Endothelial cell of umbilical vein (primary cell): ENCODE measurements at regions not wholly inside any gene's neighbourhood (a gene's known extent, or its start where the extent isn't known, plus 50 kb on each side); places are given as distances from the start of the nearest gene placed in this dataset.
A peak's percentile ranks its signal among the peaks of the same experiment; 100 is the strongest.

Source experiments
- BruUV-seq: library from RNA; stranded (reverse); fragments of 400-500 nt; replicated peaks from 2 replicates; lab custom pipeline; 2021; lab: Mats Ljungman, UMichigan
- CTCF ChIA-PET: fragments of 300-600, 350-600 bp; sonication (Branson Sonifier 250); formaldehyde crosslinking; loops from one replicate; lab custom pipeline; 2021; ENCODE audit warnings: antibody characterized with exemption, inconsistent platforms; lab: Charles Lee
- POLR2A ChIA-PET: fragments of 300-600, 350-600 bp; sonication (Branson Sonifier 250); formaldehyde crosslinking; loops from one replicate; lab custom pipeline; 2021; ENCODE audit warnings: antibody characterized with exemption, inconsistent platforms; lab: Charles Lee
- DNase-seq: peaks from one replicate; pipeline ENCODE4 v3.0.0-alpha.2; 2011; ENCODE audit warnings: low read depth, low spot score
- FAIRE-seq: peaks from 2 replicates; lab custom pipeline; 2011; peaks lifted over from hg19 to GRCh38; lab: Jason Lieb, UNC
- H2AFZ ChIP-seq: 2 replicates; pipeline ENCODE4 v1.6.0; 2012; ENCODE audit warnings: low read depth, low read length, control low read depth, inconsistent platforms
- H3K27ac ChIP-seq: 2 replicates; pipeline ENCODE4 v1.5.1; 2011; ENCODE audit warnings: low read depth, mild to moderate bottlenecking, control low read depth, low read length, moderate library complexity; ENCODE audit not compliant: insufficient read depth
- H3K27me3 ChIP-seq, 2 experiments: 2 replicates each; pipeline versions ENCODE4 v1.6.0 to v1.6.1; 2011; ENCODE audit warnings: low read length in 2 of 2, mixed read lengths in 1 of 2; ENCODE audit not compliant: control insufficient read depth in 2 of 2, insufficient read depth in 2 of 2
- H3K36me3 ChIP-seq, 2 experiments: 2 replicates in 1 of 2; 3 replicates in 1 of 2; pipeline ENCODE4 v1.5.1; 2011; ENCODE audit warnings: low read length in 2 of 2, mild to moderate bottlenecking in 1 of 2, moderate library complexity in 1 of 2; ENCODE audit not compliant: control insufficient read depth in 2 of 2, insufficient read depth in 2 of 2; ENCODE audit errors: extremely low read depth in 1 of 2
- H3K4me1 ChIP-seq: 3 replicates; pipeline ENCODE4 v1.5.1; 2011; ENCODE audit warnings: mild to moderate bottlenecking, low read length; ENCODE audit not compliant: control insufficient read depth, insufficient read depth; ENCODE audit errors: extremely low read depth
- H3K4me2 ChIP-seq: 2 replicates; pipeline ENCODE4 v1.6.1; 2011; ENCODE audit warnings: low read length, control low read depth, mixed read lengths; ENCODE audit not compliant: insufficient read depth
- H3K4me3 ChIP-seq, 3 experiments: fragments of 200-600 bp in 1 of 3; sonication (generic), shearing (Covaris generic) in 1 of 3; replicated peaks in 1 of 3; 2 replicates each; pipeline ENCODE4 v1.5.1; 2011 to 2016; ENCODE audit warnings: control low read depth in 3 of 3, low read length in 3 of 3, mild to moderate bottlenecking in 2 of 3, inconsistent platforms in 1 of 3, low read depth in 1 of 3, moderate library complexity in 1 of 3; ENCODE audit not compliant: insufficient read depth in 1 of 3
- H3K79me2 ChIP-seq: 2 replicates; pipeline ENCODE4 v1.6.0; 2012; ENCODE audit warnings: low read length, inconsistent platforms; ENCODE audit not compliant: control insufficient read depth, insufficient read depth
- H3K9ac ChIP-seq: replicated peaks from 2 replicates; pipeline ENCODE3; 2011; ENCODE audit warnings: low read length, control low read depth; ENCODE audit not compliant: insufficient read depth; ENCODE audit errors: extremely low read depth
- H3K9me1 ChIP-seq: replicated peaks from 3 replicates; pipeline ENCODE4 v1.6.0; 2011; ENCODE audit warnings: mild to moderate bottlenecking, low read length; ENCODE audit not compliant: control insufficient read depth, insufficient read depth; ENCODE audit errors: extremely low read depth
- H3K9me3 ChIP-seq: replicated peaks from 2 replicates; pipeline ENCODE4 v1.5.1; 2012; ENCODE audit warnings: low read length, inconsistent platforms; ENCODE audit not compliant: control insufficient read depth, insufficient read depth
- H4K20me1 ChIP-seq: replicated peaks from 2 replicates; pipeline ENCODE3; 2011; ENCODE audit warnings: mild to moderate bottlenecking, low read length; ENCODE audit not compliant: control insufficient read depth, insufficient read depth; ENCODE audit errors: extremely low read depth
- EZH2 ChIP-seq: IDR thresholded peaks from 2 replicates; pipeline ENCODE4 v1.6.1; 2012; ENCODE audit warnings: borderline replicate concordance, low read depth, mild to moderate bottlenecking, moderate library complexity, low read length, inconsistent platforms; ENCODE audit not compliant: severe bottlenecking
- FOS ChIP-seq: IDR thresholded peaks from 2 replicates; pipeline ENCODE4 v1.6.1; 2011; ENCODE audit warnings: mild to moderate bottlenecking, low read length, moderate library complexity, borderline replicate concordance; ENCODE audit not compliant: insufficient read depth
- GATA2 ChIP-seq: IDR thresholded peaks from 2 replicates; pipeline ENCODE4 v1.7.0; 2011; ENCODE audit warnings: low read depth, mild to moderate bottlenecking, moderate library complexity, mixed read lengths, low read length; ENCODE audit not compliant: insufficient read length, insufficient read depth
- JUN ChIP-seq: IDR thresholded peaks from 2 replicates; pipeline ENCODE4 v1.6.1; 2011; ENCODE audit warnings: borderline replicate concordance, low read depth; ENCODE audit not compliant: insufficient read length, insufficient read depth
- MYC ChIP-seq: IDR thresholded peaks from one replicate; pipeline ENCODE4 v1.6.1; 2011; ENCODE audit warnings: mild to moderate bottlenecking, low read depth, low read length
- POLR2A ChIP-seq: IDR thresholded peaks from 2 replicates; pipeline ENCODE4 v1.6.1; 2012; ENCODE audit warnings: low read depth, mild to moderate bottlenecking, control low read depth, low read length
- POLR2AphosphoS5 ChIP-seq: IDR thresholded peaks from 2 replicates; pipeline ENCODE4 v1.6.1; 2012; ENCODE audit warnings: low read depth, mild to moderate bottlenecking, control low read depth, low read length, moderate library complexity; ENCODE audit not compliant: insufficient read depth
- dilution Hi-C: fragments of 300-500 bp; cut with MboI; formaldehyde crosslinking; loops from one replicate; pipeline ENCODE4 v1.15.0; 2019; ENCODE audit warnings: low sequenced_read_pairs; ENCODE audit not compliant: extremely low pct_ligation_motif_present
- intact Hi-C: fragments of 100-400 bp; cut with micrococcal nuclease; formaldehyde crosslinking; loops from one replicate; pipeline ENCODE4 v1.10.0; 2022
- TF ChIP-seq, protein P1 (sequence below), 2 donors: IDR thresholded peaks; 1 replicate in 1 of 2; 2 replicates in 1 of 2; pipeline ENCODE4 v1.5.1; 2011; ENCODE audit warnings: low read length in 2 of 2, mild to moderate bottlenecking in 2 of 2, moderate library complexity in 2 of 2, control low read depth in 1 of 2, inconsistent platforms in 1 of 2, low read depth in 1 of 2; ENCODE audit not compliant: insufficient read depth in 1 of 2; ENCODE audit errors: extremely low read depth in 1 of 2
- TF ChIP-seq, protein P2 (sequence below): IDR thresholded peaks from 2 replicates; pipeline ENCODE4 v1.6.1; 2011; ENCODE audit not compliant: insufficient read depth, insufficient read length

DNA sequence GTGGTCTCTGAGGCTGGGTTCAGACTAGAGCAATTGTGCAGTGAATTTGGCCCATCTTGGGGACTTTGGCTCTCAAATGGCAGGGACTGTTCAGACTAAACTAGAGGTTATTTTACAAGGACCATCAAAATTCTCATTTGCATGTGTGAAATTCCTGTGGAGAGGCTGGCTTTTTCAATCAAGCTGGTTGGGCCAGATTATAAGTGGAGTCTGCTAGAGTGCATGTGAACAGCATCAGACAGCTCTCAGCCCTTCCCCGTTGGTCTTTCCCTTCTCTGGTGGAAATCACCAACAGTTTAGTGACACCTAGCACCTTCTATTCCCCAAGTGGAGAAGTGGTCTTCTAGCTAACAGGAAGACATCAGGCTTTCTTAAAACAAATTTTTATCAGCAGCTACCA, 301.3 kb downstream of the CWC27 start:
- Histone ChIP-seq H3K27me3 (no peaks in the 10 kb centered on the region), H3K9ac (no peak overlapping the region), H2AFZ (no peak overlapping the region), H3K9me3 (no peaks in the 10 kb centered on the region), H4K20me1 (no peaks in the 10 kb centered on the region), H3K36me3 (no peaks in the 10 kb centered on the region), H3K4me2 (no peak overlapping the region), H3K4me3 (no peak overlapping the region), H3K79me2 (no peaks in the 10 kb centered on the region), H3K27ac (no peak overlapping the region), H3K4me1 (peaks cover 2% of the 10 kb centered on the region), H3K9me1 (no peaks in the 10 kb centered on the region)
- intact Hi-C loops, result no loop called here
- dilution Hi-C loops, result no loop called here
- BruUV-seq, result no TSS peak
- ChIA-PET CTCF (no interaction called here), POLR2A (no interaction called here)
- DNase-seq (no peak), FAIRE-seq (no peak)
- TF ChIP-seq FOS, result no peak

DNA sequence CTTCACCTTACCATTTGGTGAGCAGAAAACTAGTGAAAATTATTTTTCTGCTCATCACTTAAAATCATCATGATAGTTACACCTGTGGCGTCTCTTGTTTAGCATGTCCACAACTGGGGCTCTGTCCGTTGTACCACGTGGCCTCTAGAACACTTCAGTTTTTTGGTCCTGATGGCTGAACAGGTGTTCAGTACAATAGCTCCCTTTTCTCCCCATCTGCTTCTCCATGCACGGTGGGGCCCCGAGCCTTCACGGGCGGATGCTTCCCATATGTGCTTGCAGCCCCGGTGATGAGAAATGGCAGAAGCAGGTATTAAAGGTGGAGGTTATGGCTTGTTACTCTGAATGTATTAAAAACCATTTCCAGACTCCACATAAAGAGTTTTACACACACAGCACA, 304.1 kb downstream of the CWC27 start:
- no peak overlapping the region for H3K27ac ChIP-seq
- peak overlapping the region; percentile 56 for H2AFZ ChIP-seq
- FAIRE-seq (no peak), DNase-seq (no peak)
- H3K9me1 ChIP-seq, result no peaks in the 10 kb centered on the region
- BruUV-seq, result no TSS peak
- H3K79me2 ChIP-seq, result no peaks in the 10 kb centered on the region
- H3K27me3 ChIP-seq, result no peaks in the 10 kb centered on the region
- POLR2A ChIA-PET, result no interaction called here
- dilution Hi-C loops, result no loop called here
- peaks cover 4% of the 10 kb centered on the region for H3K4me1 ChIP-seq
- CTCF ChIA-PET, result interaction anchor here (0.7 to 3.6 kb wide), 3 partner anchors 27 to 410 kb away, joined by 3 to 11 read pairs (median 3); no protein-coding TSS in a partner anchor
- no peak overlapping the region for H3K4me2 ChIP-seq
- H3K36me3 ChIP-seq, result no peaks in the 10 kb centered on the region
- intact Hi-C loops, result no loop called here
- no peak overlapping the region for H3K4me3 ChIP-seq
- no peaks in the 10 kb centered on the region for H3K9me3 ChIP-seq
- H4K20me1 ChIP-seq, result no peaks in the 10 kb centered on the region
- H3K9ac ChIP-seq, result no peak overlapping the region
- TF ChIP-seq, protein P1, sequence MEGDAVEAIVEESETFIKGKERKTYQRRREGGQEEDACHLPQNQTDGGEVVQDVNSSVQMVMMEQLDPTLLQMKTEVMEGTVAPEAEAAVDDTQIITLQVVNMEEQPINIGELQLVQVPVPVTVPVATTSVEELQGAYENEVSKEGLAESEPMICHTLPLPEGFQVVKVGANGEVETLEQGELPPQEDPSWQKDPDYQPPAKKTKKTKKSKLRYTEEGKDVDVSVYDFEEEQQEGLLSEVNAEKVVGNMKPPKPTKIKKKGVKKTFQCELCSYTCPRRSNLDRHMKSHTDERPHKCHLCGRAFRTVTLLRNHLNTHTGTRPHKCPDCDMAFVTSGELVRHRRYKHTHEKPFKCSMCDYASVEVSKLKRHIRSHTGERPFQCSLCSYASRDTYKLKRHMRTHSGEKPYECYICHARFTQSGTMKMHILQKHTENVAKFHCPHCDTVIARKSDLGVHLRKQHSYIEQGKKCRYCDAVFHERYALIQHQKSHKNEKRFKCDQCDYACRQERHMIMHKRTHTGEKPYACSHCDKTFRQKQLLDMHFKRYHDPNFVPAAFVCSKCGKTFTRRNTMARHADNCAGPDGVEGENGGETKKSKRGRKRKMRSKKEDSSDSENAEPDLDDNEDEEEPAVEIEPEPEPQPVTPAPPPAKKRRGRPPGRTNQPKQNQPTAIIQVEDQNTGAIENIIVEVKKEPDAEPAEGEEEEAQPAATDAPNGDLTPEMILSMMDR (IDR thresholded peaks at IDR 0.05; ENCODE audit: extremely low read depth in 1 of 2, insufficient read depth in 1 of 2, low read depth in 1 of 2, low read length in 2 of 2), result no peak
- TF ChIP-seq JUN (no peak), GATA2 (no peak), MYC (no peak), EZH2 (no peak), POLR2AphosphoS5 (no peak), FOS (no peak), POLR2A (no peak)
- TF ChIP-seq, protein P2, sequence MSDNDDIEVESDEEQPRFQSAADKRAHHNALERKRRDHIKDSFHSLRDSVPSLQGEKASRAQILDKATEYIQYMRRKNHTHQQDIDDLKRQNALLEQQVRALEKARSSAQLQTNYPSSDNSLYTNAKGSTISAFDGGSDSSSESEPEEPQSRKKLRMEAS, result no peak
